ENCODE measurements at regions not wholly inside any gene's neighbourhood (a gene's known extent, or its start where the extent isn't known, plus 50 kb on each side); places are given as distances from the start of the nearest gene placed in this dataset.

GRCh38 chr6:137705160-137706082 is 161.6 kb upstream of the TNFAIP3 start:
- no peaks in the 10 kb centered on the region for H3K27me3 ChIP-seq
- H3K9me3 ChIP-seq, result no peaks in the 10 kb centered on the region
- H3K4me1 ChIP-seq, result peaks cover 0 to 26% (median 6%) of the 10 kb centered on the region in 4 donors
- H3K4me3 ChIP-seq, result no peak overlapping the region
- WGBS, 2 donors, result 42 to 55% methylated on average over 11 of the region's 11 CpGs
- peak overlapping the region in 1 of 4 donors; percentile 23 for H3K27ac ChIP-seq
- H3K36me3 ChIP-seq, result no peaks in the 10 kb centered on the region
- peak; percentile 74 for DNase-seq
- TF ChIP-seq CTCF (IDR thresholded peaks at IDR 0.05), result peak; percentile 38 to 87 (median 68)
- no peak for TF ChIP-seq POLR2A (IDR thresholded peaks at IDR 0.05)
- intact Hi-C loops (cut with DNase I), result loop anchor here (1.0 to 10.0 kb wide), 3 partner anchors 240 to 402 kb away; partner anchors contain the start of gene PERP

GRCh38 chr6:137706083-137706750 is 160.8 kb upstream of the TNFAIP3 start:
- intact Hi-C loops (cut with DNase I), result loop anchor here (5.0 to 10.0 kb wide), 2 partner anchors 269 to 401 kb away; partner anchors contain the start of gene PERP
- 72 to 73% methylated on average over 10 of the region's 10 CpGs for WGBS, 2 donors

GRCh38 chr6:137707038-137707589 is 159.9 kb upstream of the TNFAIP3 start:
- TF ChIP-seq EP300 (IDR thresholded peaks at IDR 0.05), result no peak
- no peak for TF ChIP-seq CTCF (IDR thresholded peaks at IDR 0.05)
- no peak for TF ChIP-seq POLR2A (IDR thresholded peaks at IDR 0.05)
- Histone ChIP-seq H3K9me3 (no peaks in the 10 kb centered on the region), H3K27me3 (no peaks in the 10 kb centered on the region), H3K4me3 (no peak overlapping the region), H3K36me3 (no peaks in the 10 kb centered on the region), H3K4me1 (peaks cover 0 to 26% (median 6%) of the 10 kb centered on the region in 4 donors), H3K27ac (no peak overlapping the region)
- WGBS, 2 donors, result 83 to 86% methylated on average over 9 of the region's 9 CpGs
- DNase-seq, result no peak
- intact Hi-C loops (cut with DNase I), result loop anchor here (5.0 to 10.0 kb wide), 2 partner anchors 268 to 400 kb away; partner anchors contain the start of gene PERP

More at GRCh38 chr6:137706083-137706750, 160.8 kb upstream of the TNFAIP3 start:
- TF ChIP-seq POLR2AphosphoS5 (IDR thresholded peaks at IDR 0.05) (no peak), POLR2A (IDR thresholded peaks at IDR 0.05) (no peak), EP300 (IDR thresholded peaks at IDR 0.05) (no peak), CTCF (IDR thresholded peaks at IDR 0.05) (no peak)
- Histone ChIP-seq H3K4me3 (no peak overlapping the region), H3K27ac (no peak overlapping the region), H3K4me1 (peaks cover 0 to 26% (median 6%) of the 10 kb centered on the region in 4 donors), H3K36me3 (no peaks in the 10 kb centered on the region), H3K9me3 (no peaks in the 10 kb centered on the region), H3K27me3 (no peaks in the 10 kb centered on the region)
- no peak for DNase-seq

- Histone ChIP-seq H3K9me3 (no peaks in the 10 kb centered on the region), H3K27me3 (no peaks in the 10 kb centered on the region), H3K27ac (peak overlapping the region in 2 of 4 donors; percentile 5 to 35), H3K36me3 (no peaks in the 10 kb centered on the region), H3K4me1 (peaks cover 0 to 26% (median 6%) of the 10 kb centered on the region in 4 donors), H3K4me3 (peak overlapping the region in 1 of 4 donors; percentile 17)
- WGBS, 2 donors, result 1 to 3% methylated on average over 13 of the region's 13 CpGs
- intact Hi-C loops (cut with DNase I), result loop anchor here (1.0 to 10.0 kb wide), 3 partner anchors 160 to 400 kb away; partner anchors contain the start of genes PERP and TNFAIP3
- peak; percentile 85 for DNase-seq
- peak; percentile 44 to 78 (median 68) for TF ChIP-seq CTCF (IDR thresholded peaks at IDR 0.05)
- TF ChIP-seq POLR2A (IDR thresholded peaks at IDR 0.05), result no peak
- TF ChIP-seq EP300 (IDR thresholded peaks at IDR 0.05), result peak in 2 of 4 donors; percentile 53 to 69
- TF ChIP-seq POLR2AphosphoS5 (IDR thresholded peaks at IDR 0.05), result no peak
Measured at GRCh38 chr6:137707590-137708360, 159.3 kb upstream of the TNFAIP3 start.
